ENCODE measurements at regions not wholly inside any gene's neighbourhood (a gene's known extent, or its start where the extent isn't known, plus 50 kb on each side); places are given as distances from the start of the nearest gene placed in this dataset.

GRCh38 chr16:62657116-62657515, 620.9 kb upstream of the CDH8 start:
- H3K9me3 ChIP-seq (ENCODE audit: low read length): no peaks in the 10 kb centered on the region
- TF ChIP-seq REST (IDR thresholded peaks at IDR 0.05; ENCODE audit: borderline replicate concordance): no peak
- no peak for TF ChIP-seq CTCF (IDR thresholded peaks at IDR 0.05; ENCODE audit: poor library complexity, severe bottlenecking)
- TF ChIP-seq EZH2 (IDR thresholded peaks at IDR 0.05; ENCODE audit: borderline replicate concordance, insufficient read depth, low read length, poor library complexity, severe bottlenecking): no peak
- TF ChIP-seq MXI1 (conservative IDR thresholded peaks at IDR 0.05; ENCODE audit: poor library complexity, severe bottlenecking): no peak
- TF ChIP-seq POLR2AphosphoS5 (IDR thresholded peaks at IDR 0.05): no peak
- TF ChIP-seq TAF1 (IDR thresholded peaks at IDR 0.05; ENCODE audit: low read depth): no peak
- no peak for TF ChIP-seq RAD21 (conservative IDR thresholded peaks at IDR 0.05)
- no peak overlapping the region for H3K4me3 ChIP-seq (ENCODE audit: low read length)
- no peaks in the 10 kb centered on the region for H4K20me1 ChIP-seq (ENCODE audit: insufficient read depth)
- no peaks in the 10 kb centered on the region for H3K27me3 ChIP-seq (ENCODE audit: insufficient read depth, low read depth, low read length)
- H3K27ac ChIP-seq (ENCODE audit: low read length): no peak overlapping the region
- H3K9ac ChIP-seq (ENCODE audit: low read length): no peak overlapping the region
- H3K36me3 ChIP-seq (ENCODE audit: insufficient read depth, low read length): no peaks in the 10 kb centered on the region
- H3K9me2 ChIP-seq (ENCODE audit: insufficient read depth, low read length): no peaks in the 10 kb centered on the region
- H3K4me2 ChIP-seq (ENCODE audit: low read length): no peak overlapping the region
- H3F3A ChIP-seq (ENCODE audit: insufficient read depth, low read length, poor library complexity, severe bottlenecking): no peaks in the 10 kb centered on the region
- H2AFZ ChIP-seq (ENCODE audit: low read depth, low read length): no peak overlapping the region
- H3K79me2 ChIP-seq (replicated peaks; ENCODE audit: insufficient read depth, low read length): no peaks in the 10 kb centered on the region

- Histone ChIP-seq H3F3A (ENCODE audit: insufficient read depth, low read length, poor library complexity, severe bottlenecking) (no peaks in the 10 kb centered on the region), H3K9me2 (ENCODE audit: insufficient read depth, low read length) (no peaks in the 10 kb centered on the region), H3K27me3 (ENCODE audit: insufficient read depth, low read depth, low read length) (no peaks in the 10 kb centered on the region), H3K4me2 (ENCODE audit: low read length) (no peak overlapping the region), H3K9ac (ENCODE audit: low read length) (no peak overlapping the region), H2AFZ (ENCODE audit: low read depth, low read length) (no peak overlapping the region), H3K4me3 (ENCODE audit: low read length) (no peak overlapping the region), H3K27ac (ENCODE audit: low read length) (no peak overlapping the region), H3K79me2 (replicated peaks; ENCODE audit: insufficient read depth, low read length) (no peaks in the 10 kb centered on the region), H3K36me3 (ENCODE audit: insufficient read depth, low read length) (no peaks in the 10 kb centered on the region), H3K9me3 (ENCODE audit: low read length) (no peaks in the 10 kb centered on the region), H4K20me1 (ENCODE audit: insufficient read depth) (no peaks in the 10 kb centered on the region)
- TF ChIP-seq MXI1 (conservative IDR thresholded peaks at IDR 0.05; ENCODE audit: poor library complexity, severe bottlenecking) (no peak), SMC3 (conservative IDR thresholded peaks at IDR 0.05; ENCODE audit: poor library complexity) (no peak), EP300 (conservative IDR thresholded peaks at IDR 0.05; ENCODE audit: poor library complexity, severe bottlenecking) (no peak), RAD21 (conservative IDR thresholded peaks at IDR 0.05) (no peak), POLR2AphosphoS5 (IDR thresholded peaks at IDR 0.05) (no peak), TAF1 (IDR thresholded peaks at IDR 0.05; ENCODE audit: low read depth) (no peak), EZH2 (IDR thresholded peaks at IDR 0.05; ENCODE audit: borderline replicate concordance, insufficient read depth, low read length, poor library complexity, severe bottlenecking) (no peak)
Observed at GRCh38 chr16:62652441-62653120, 616.3 kb upstream of the CDH8 start.
